ENCODE measurements at regions not wholly inside any gene's neighbourhood (a gene's known extent, or its start where the extent isn't known, plus 50 kb on each side); places are given as distances from the start of the nearest gene placed in this dataset.

DNA sequence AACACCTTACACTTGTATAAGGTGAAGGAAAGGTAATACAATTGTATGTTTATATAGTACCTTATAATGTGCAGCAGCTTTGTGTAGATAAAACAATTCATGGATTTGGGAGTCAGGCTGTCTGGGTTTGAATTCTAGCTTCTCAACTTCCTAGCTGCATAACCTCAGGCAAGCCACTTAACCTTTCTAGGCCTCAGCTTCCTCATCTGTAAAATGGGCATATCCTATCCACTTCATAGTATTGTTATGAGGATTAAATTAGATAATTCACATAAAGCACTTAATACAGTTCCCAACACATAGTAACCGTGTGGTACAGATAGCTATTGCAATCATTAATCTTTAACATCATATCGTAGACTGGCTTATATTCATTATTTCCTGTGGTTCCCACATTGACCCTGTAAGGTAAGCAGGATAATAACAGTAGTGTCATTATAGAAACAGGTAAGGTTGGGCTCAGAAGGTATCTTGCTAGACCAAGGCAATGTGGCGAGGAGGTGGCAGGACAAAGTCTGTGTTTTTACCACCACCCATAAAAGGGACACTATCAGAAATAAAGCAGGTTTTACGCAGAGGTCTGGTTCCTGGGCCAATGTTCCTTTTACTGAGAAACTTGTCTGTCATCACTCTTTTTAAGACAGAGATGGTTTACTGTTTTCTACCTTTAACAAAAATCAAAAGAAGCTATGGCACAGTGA, 334.1 kb downstream of the RRAGC start:
- no peak for TF ChIP-seq CTCF (conservative IDR thresholded peaks at IDR 0.05)
- TF ChIP-seq EZH2 (IDR thresholded peaks at IDR 0.05; ENCODE audit: low read depth): no peak

Data from PC-9 (cell line).